K562 (cell line): ENCODE measurements at regions not wholly inside any gene's neighbourhood (a gene's known extent, or its start where the extent isn't known, plus 50 kb on each side); places are given as distances from the start of the nearest gene placed in this dataset.

ENCODE experiments used
- ATAC-seq: fragments of 200-7000 bp; cut with Tn5 transposase; 3 replicates; pipeline ENCODE4 v1.9.1; 2020; ENCODE audit warnings: moderate library complexity
- BruUV-seq: library from RNA; stranded (reverse); fragments of 400-500 nt; replicated peaks from 2 replicates; lab custom pipeline; 2021; lab: Mats Ljungman, UMichigan
- CTCF ChIA-PET: fragments of 300-600 bp; formaldehyde crosslinking; extraction: SDS; loops from one replicate; lab custom pipeline; 2021; ENCODE audit warnings: low intra/inter-chr PET ratio; lab: Yijun Ruan, JAX
- POLR2A ChIA-PET: fragments of 300-600, 350-650 bp; sonication (Branson Sonifier 250); formaldehyde crosslinking; extraction: SDS; loops from one replicate; lab custom pipeline; 2021; ENCODE audit warnings: antibody characterized with exemption, inconsistent platforms; lab: Yijun Ruan, JAX
- DNase-seq, 4 experiments: peaks; one replicate each; pipeline versions ENCODE4 v3.0.0 to v3.0.0-alpha.2; 2011 to 2018; ENCODE audit warnings: low spot score in 3 of 4, mixed read lengths in 3 of 4; ENCODE audit errors: extremely low read depth in 1 of 4
- FAIRE-seq: peaks from 2 replicates; lab custom pipeline; 2011; peaks lifted over from hg19 to GRCh38; lab: Jason Lieb, UNC
- H2AFZ ChIP-seq: 2 replicates; pipeline ENCODE4 v1.6.0; 2011; ENCODE audit warnings: low read depth, low read length, control low read depth, inconsistent platforms
- H3K27ac ChIP-seq: fragments of 200-600 bp; 3 replicates; pipeline ENCODE4 v1.8.0; 2011; ENCODE audit warnings: low read depth, mild to moderate bottlenecking, control low read depth, inconsistent platforms, low read length, moderate library complexity, mixed read lengths; ENCODE audit errors: extremely low read depth
- H3K27me3 ChIP-seq, 2 experiments: fragments of 300-600 bp in 1 of 2; 2 replicates in 1 of 2; 3 replicates in 1 of 2; pipeline versions ENCODE4 v1.6.0 to v1.8.0; 2011; ENCODE audit warnings: inconsistent platforms in 2 of 2, low read length in 2 of 2, mild to moderate bottlenecking in 1 of 2, mixed read lengths in 1 of 2, moderate library complexity in 1 of 2; ENCODE audit not compliant: control insufficient read depth in 2 of 2, insufficient read depth in 2 of 2
- H3K36me3 ChIP-seq: fragments of 300-600 bp; 3 replicates; pipeline ENCODE4 v1.8.0; 2011; ENCODE audit warnings: mild to moderate bottlenecking, low read length, inconsistent platforms; ENCODE audit not compliant: control insufficient read depth, insufficient read depth
- H3K4me1 ChIP-seq, 2 experiments: fragments of 200-600 bp in 1 of 2; replicated peaks in 1 of 2; 2 replicates in 1 of 2; 3 replicates in 1 of 2; pipeline versions ENCODE4 v1.5.1 to v1.8.0; 2011; ENCODE audit warnings: inconsistent platforms in 2 of 2, low read length in 2 of 2, mild to moderate bottlenecking in 1 of 2, mixed read lengths in 1 of 2, moderate library complexity in 1 of 2; ENCODE audit not compliant: control insufficient read depth in 2 of 2, insufficient read depth in 2 of 2
- H3K4me2 ChIP-seq: 2 replicates; pipeline ENCODE4 v1.6.1; 2011; ENCODE audit warnings: low read length, control low read depth, inconsistent platforms, mixed read lengths; ENCODE audit not compliant: insufficient read depth
- H3K4me3 ChIP-seq: fragments of 200-600 bp; sonication (generic), shearing (Covaris generic); 2 replicates; pipeline ENCODE4 v1.5.1; 2016; ENCODE audit warnings: control low read depth, inconsistent platforms
- H3K79me2 ChIP-seq: fragments of 200-600 bp; 3 replicates; pipeline ENCODE4 v1.8.0; 2011; ENCODE audit warnings: low read length, inconsistent platforms; ENCODE audit not compliant: control insufficient read depth, insufficient read depth
- H3K9ac ChIP-seq, 2 experiments: 2 replicates each; pipeline versions ENCODE4 v1.6.0 to v1.6.1; 2011; ENCODE audit warnings: low read depth in 2 of 2, low read length in 2 of 2, control low read depth in 1 of 2, inconsistent platforms in 1 of 2, mild to moderate bottlenecking in 1 of 2, mixed read lengths in 1 of 2; ENCODE audit not compliant: insufficient read depth in 1 of 2
- H3K9me1 ChIP-seq: one replicate; pipeline ENCODE4 v1.6.0; 2011; ENCODE audit warnings: inconsistent platforms, mild to moderate bottlenecking, low read length, moderate library complexity; ENCODE audit not compliant: control insufficient read depth, insufficient read depth
- H3K9me3 ChIP-seq: replicated peaks from 2 replicates; pipeline ENCODE4 v1.5.1; 2011; ENCODE audit warnings: low read depth, low read length, inconsistent platforms; ENCODE audit not compliant: control insufficient read depth, insufficient read depth
- H4K20me1 ChIP-seq: replicated peaks from 2 replicates; pipeline ENCODE4 v1.6.1; 2011; ENCODE audit warnings: low read length, inconsistent platforms, mixed read lengths; ENCODE audit not compliant: control insufficient read depth, insufficient read depth
- BCOR ChIP-seq: fragments of 450-650 bp; IDR thresholded peaks from 2 replicates; pipeline ENCODE4 v1.6.1; 2016
- EP300 ChIP-seq: IDR thresholded peaks from 2 replicates; pipeline ENCODE4 v1.6.1; 2012; ENCODE audit warnings: low read length, improper control_type of control experiment
- ESRRA ChIP-seq: fragments of 450-650 bp; IDR thresholded peaks from 2 replicates; pipeline ENCODE4 v1.6.1; 2014; ENCODE audit warnings: low read depth, mild to moderate bottlenecking, moderate library complexity, borderline replicate concordance
- FOXK1 ChIP-seq: sonication (generic); formaldehyde crosslinking; IDR thresholded peaks from 2 replicates; pipeline ENCODE4 v1.8.0; 2022; ENCODE audit warnings: missing genetic modification reagents, mild to moderate bottlenecking, borderline replicate concordance
- NR1H2 ChIP-seq: sonication (generic); formaldehyde crosslinking; IDR thresholded peaks from 2 replicates; pipeline ENCODE4 v1.4.0; 2020; ENCODE audit warnings: mild to moderate bottlenecking, missing genetic modification reagents
- PBX2 ChIP-seq, 2 experiments: IDR thresholded peaks in 1 of 2; conservative IDR thresholded peaks in 1 of 2; 2 replicates each; pipeline ENCODE4 v1.6.1; 2016; ENCODE audit warnings: low read depth in 2 of 2, mild to moderate bottlenecking in 1 of 2, missing compliant biosample characterization in 1 of 2, missing genetic modification characterization in 1 of 2, moderate library complexity in 1 of 2
- RBM25 ChIP-seq: fragments of 200-400 bp; formaldehyde crosslinking; IDR thresholded peaks from 2 replicates; pipeline ENCODE4 v1.6.1; 2018; ENCODE audit warnings: low read length, low read depth, moderate library complexity; ENCODE audit not compliant: severe bottlenecking
- TRIM24 ChIP-seq, 2 experiments: fragments of 450-650 bp; IDR thresholded peaks; 2 replicates each; pipeline ENCODE4 v1.6.1; 2016
- XRCC5 ChIP-seq: fragments of 200-400 bp; formaldehyde crosslinking; IDR thresholded peaks from 2 replicates; pipeline ENCODE4 v1.6.1; 2017; ENCODE audit warnings: low read depth, mild to moderate bottlenecking, low read length
- WGBS: fragments of 100-300 bp; shearing (Covaris generic); methylation state at CpG from one replicate; pipeline ENCODE4 v1.1.6; 2016; ENCODE audit warnings: low coverage, mixed read lengths; ENCODE audit not compliant: insufficient coverage; ENCODE audit errors: missing lambda C conversion rate; 5-methylcytosine and 5-hydroxymethylcytosine counted together
- in situ Hi-C: fragments of 300-500 bp; cut with MboI; formaldehyde crosslinking; loops from 4 replicates; pipeline ENCODE4 v1.15.0; 2018; ENCODE audit warnings: inconsistent platforms, mixed read lengths
- intact Hi-C: fragments of 100-400 bp; cut with micrococcal nuclease; formaldehyde crosslinking; loops from 2 replicates; pipeline ENCODE4 v1.14.2; 2022
- TF ChIP-seq, protein P1 (sequence below): fragments of 450-650 bp; IDR thresholded peaks from 2 replicates; pipeline ENCODE4 v1.6.1; 2017; ENCODE audit warnings: antibody characterized with exemption, mild to moderate bottlenecking

GRCh38 chr9:113807173-113808061, 68.7 kb upstream of the ZNF618 start (continued):
- peak; percentile 87 for TF ChIP-seq RBM25

GRCh38 chr9:113808391-113809358, 67.4 kb upstream of the ZNF618 start:
- no peak overlapping the region for H3K27ac ChIP-seq
- H3K9me1 ChIP-seq: no peaks in the 10 kb centered on the region
- no peak overlapping the region for H3K4me3 ChIP-seq
- no peaks in the 10 kb centered on the region for H3K9me3 ChIP-seq
- peak in 1 of 4 experiments; percentile 17 for DNase-seq
- H4K20me1 ChIP-seq: no peaks in the 10 kb centered on the region
- H3K27me3 ChIP-seq: peaks cover 0 to 5% of the 10 kb centered on the region in 2 experiments; a peak in 2 of 5 replicates
- H3K4me2 ChIP-seq: no peak overlapping the region
- ChIA-PET CTCF (interaction anchor here (1.0 to 2.0 kb wide), 2 partner anchors 153 to 155 kb away, joined by 3 to 13 read pairs; no protein-coding TSS in a partner anchor), POLR2A (no interaction called here)
- H3K79me2 ChIP-seq: no peaks in the 10 kb centered on the region
- in situ Hi-C loops: no loop called here
- no peak for FAIRE-seq
- ATAC-seq: peak; percentile 55
- no peak overlapping the region for H3K9ac ChIP-seq
- H3K36me3 ChIP-seq: no peaks in the 10 kb centered on the region
- intact Hi-C loops: loop anchor here (5.0 kb wide), 2 partner anchors 71 to 224 kb away; no protein-coding TSS in a partner anchor
- 0 out of 2 replicates have a peak overlapping the region, but pooled peaks have one; percentile 61 for H2AFZ ChIP-seq
- no TSS peak for BruUV-seq
- 14% methylated on average over 10 of the region's 10 CpGs for whole genome bisulfite sequencing
- H3K4me1 ChIP-seq: peaks cover 0 to 3% of the 10 kb centered on the region in 2 experiments; a peak in 1 of 5 replicates
- TF ChIP-seq EP300 (no peak), NR1H2 (CRISPR knock-in tag) (no peak), XRCC5 (no peak), FOXK1 (CRISPR knock-in tag) (no peak), PBX2 (CRISPR knock-in tag; IDR thresholded peaks at IDR 0.05; ENCODE audit: low read depth) (no peak), PBX2 (tag; conservative IDR thresholded peaks at IDR 0.05; ENCODE audit: low read depth) (no peak), ESRRA (no peak), TRIM24 (IDR thresholded peaks at IDR 0.05) (no peak), BCOR (peak; percentile 94)
- TF ChIP-seq, protein P1, sequence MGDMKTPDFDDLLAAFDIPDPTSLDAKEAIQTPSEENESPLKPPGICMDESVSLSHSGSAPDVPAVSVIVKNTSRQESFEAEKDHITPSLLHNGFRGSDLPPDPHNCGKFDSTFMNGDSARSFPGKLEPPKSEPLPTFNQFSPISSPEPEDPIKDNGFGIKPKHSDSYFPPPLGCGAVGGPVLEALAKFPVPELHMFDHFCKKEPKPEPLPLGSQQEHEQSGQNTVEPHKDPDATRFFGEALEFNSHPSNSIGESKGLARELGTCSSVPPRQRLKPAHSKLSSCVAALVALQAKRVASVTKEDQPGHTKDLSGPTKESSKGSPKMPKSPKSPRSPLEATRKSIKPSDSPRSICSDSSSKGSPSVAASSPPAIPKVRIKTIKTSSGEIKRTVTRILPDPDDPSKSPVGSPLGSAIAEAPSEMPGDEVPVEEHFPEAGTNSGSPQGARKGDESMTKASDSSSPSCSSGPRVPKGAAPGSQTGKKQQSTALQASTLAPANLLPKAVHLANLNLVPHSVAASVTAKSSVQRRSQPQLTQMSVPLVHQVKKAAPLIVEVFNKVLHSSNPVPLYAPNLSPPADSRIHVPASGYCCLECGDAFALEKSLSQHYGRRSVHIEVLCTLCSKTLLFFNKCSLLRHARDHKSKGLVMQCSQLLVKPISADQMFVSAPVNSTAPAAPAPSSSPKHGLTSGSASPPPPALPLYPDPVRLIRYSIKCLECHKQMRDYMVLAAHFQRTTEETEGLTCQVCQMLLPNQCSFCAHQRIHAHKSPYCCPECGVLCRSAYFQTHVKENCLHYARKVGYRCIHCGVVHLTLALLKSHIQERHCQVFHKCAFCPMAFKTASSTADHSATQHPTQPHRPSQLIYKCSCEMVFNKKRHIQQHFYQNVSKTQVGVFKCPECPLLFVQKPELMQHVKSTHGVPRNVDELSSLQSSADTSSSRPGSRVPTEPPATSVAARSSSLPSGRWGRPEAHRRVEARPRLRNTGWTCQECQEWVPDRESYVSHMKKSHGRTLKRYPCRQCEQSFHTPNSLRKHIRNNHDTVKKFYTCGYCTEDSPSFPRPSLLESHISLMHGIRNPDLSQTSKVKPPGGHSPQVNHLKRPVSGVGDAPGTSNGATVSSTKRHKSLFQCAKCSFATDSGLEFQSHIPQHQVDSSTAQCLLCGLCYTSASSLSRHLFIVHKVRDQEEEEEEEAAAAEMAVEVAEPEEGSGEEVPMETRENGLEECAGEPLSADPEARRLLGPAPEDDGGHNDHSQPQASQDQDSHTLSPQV: no peak
